Smooth muscle cell (in vitro differentiated cells): ENCODE measurements at regions not wholly inside any gene's neighbourhood (a gene's known extent, or its start where the extent isn't known, plus 50 kb on each side); places are given as distances from the start of the nearest gene placed in this dataset.

Experiments used
- DNase-seq: peaks from one replicate; lab custom pipeline; 2025; ENCODE audit not compliant: unreplicated experiment; lab: John Stamatoyannopoulos, UW
- H2AFZ ChIP-seq: fragments of 200-600 bp; sonication (generic); 2 replicates; pipeline ENCODE4 v1.6.0; 2016; ENCODE audit warnings: antibody characterized with exemption, low read depth, mild to moderate bottlenecking
- H3F3A ChIP-seq: fragments of 200-600 bp; sonication (generic); 2 replicates; pipeline ENCODE4 v1.6.0; 2017; ENCODE audit warnings: antibody characterized with exemption, low read depth
- H3K27ac ChIP-seq: fragments of 200-600 bp; sonication (generic); 2 replicates; pipeline ENCODE4 v1.5.1; 2016; ENCODE audit warnings: low read depth, mild to moderate bottlenecking
- H3K27me3 ChIP-seq: fragments of 200-600 bp; sonication (generic); 2 replicates; pipeline ENCODE4 v1.6.1; 2016; ENCODE audit warnings: low read depth, mild to moderate bottlenecking
- H3K36me3 ChIP-seq: fragments of 200-600 bp; sonication (generic); 2 replicates; pipeline ENCODE4 v1.5.1; 2016; ENCODE audit warnings: low read depth
- H3K4me1 ChIP-seq: fragments of 200-600 bp; sonication (generic); 2 replicates; pipeline ENCODE4 v1.5.1; 2016; ENCODE audit warnings: low read depth
- H3K4me2 ChIP-seq: fragments of 200-600 bp; sonication (generic); 2 replicates; pipeline ENCODE4 v1.6.0; 2016; ENCODE audit warnings: mild to moderate bottlenecking
- H3K4me3 ChIP-seq: fragments of 200-600 bp; sonication (generic); 2 replicates; pipeline ENCODE4 v1.5.1; 2016; ENCODE audit warnings: mild to moderate bottlenecking
- H3K79me2 ChIP-seq: fragments of 200-600 bp; sonication (generic); 2 replicates; pipeline ENCODE4 v1.6.0; 2016; ENCODE audit warnings: low read depth, mild to moderate bottlenecking
- H3K9ac ChIP-seq: fragments of 200-600 bp; sonication (generic); 2 replicates; pipeline ENCODE4 v1.6.0; 2016; ENCODE audit warnings: low read depth
- H3K9me3 ChIP-seq: fragments of 200-600 bp; sonication (generic); replicated peaks from 2 replicates; pipeline ENCODE4 v1.5.1; 2016; ENCODE audit warnings: low read depth
- H4K20me1 ChIP-seq: fragments of 200-600 bp; sonication (generic); 2 replicates; pipeline ENCODE4 v1.6.0; 2016; ENCODE audit warnings: low read depth
- WGBS: methylation state at CpG from one replicate; pipeline ENCODE4 v1.1.7; 2016; ENCODE audit warnings: low lambda C conversion rate; 5-methylcytosine and 5-hydroxymethylcytosine counted together
- TF ChIP-seq, protein P1 (sequence below): fragments of 200-600 bp; sonication (generic); IDR thresholded peaks from 2 replicates; pipeline ENCODE4 v1.5.1; 2017; ENCODE audit warnings: borderline replicate concordance, mild to moderate bottlenecking, antibody characterized with exemption; ENCODE audit not compliant: insufficient read depth, poor library complexity, severe bottlenecking

GRCh38 chr1:74933500-74933899 is 200.5 kb downstream of the TYW3 start:
- Histone ChIP-seq H3K4me2 (no peak overlapping the region), H3K4me3 (no peak overlapping the region), H3K4me1 (no peaks in the 10 kb centered on the region), H3K9ac (no peak overlapping the region), H3K79me2 (no peaks in the 10 kb centered on the region), H3F3A (no peaks in the 10 kb centered on the region), H3K27me3 (no peaks in the 10 kb centered on the region), H3K27ac (no peak overlapping the region), H3K36me3 (no peaks in the 10 kb centered on the region), H3K9me3 (no peaks in the 10 kb centered on the region), H2AFZ (no peak overlapping the region), H4K20me1 (no peaks in the 10 kb centered on the region)
- TF ChIP-seq, protein P1, sequence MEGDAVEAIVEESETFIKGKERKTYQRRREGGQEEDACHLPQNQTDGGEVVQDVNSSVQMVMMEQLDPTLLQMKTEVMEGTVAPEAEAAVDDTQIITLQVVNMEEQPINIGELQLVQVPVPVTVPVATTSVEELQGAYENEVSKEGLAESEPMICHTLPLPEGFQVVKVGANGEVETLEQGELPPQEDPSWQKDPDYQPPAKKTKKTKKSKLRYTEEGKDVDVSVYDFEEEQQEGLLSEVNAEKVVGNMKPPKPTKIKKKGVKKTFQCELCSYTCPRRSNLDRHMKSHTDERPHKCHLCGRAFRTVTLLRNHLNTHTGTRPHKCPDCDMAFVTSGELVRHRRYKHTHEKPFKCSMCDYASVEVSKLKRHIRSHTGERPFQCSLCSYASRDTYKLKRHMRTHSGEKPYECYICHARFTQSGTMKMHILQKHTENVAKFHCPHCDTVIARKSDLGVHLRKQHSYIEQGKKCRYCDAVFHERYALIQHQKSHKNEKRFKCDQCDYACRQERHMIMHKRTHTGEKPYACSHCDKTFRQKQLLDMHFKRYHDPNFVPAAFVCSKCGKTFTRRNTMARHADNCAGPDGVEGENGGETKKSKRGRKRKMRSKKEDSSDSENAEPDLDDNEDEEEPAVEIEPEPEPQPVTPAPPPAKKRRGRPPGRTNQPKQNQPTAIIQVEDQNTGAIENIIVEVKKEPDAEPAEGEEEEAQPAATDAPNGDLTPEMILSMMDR, result no peak
- DNase-seq, result no peak
- WGBS, result 87% methylated on average over 2 of the region's 2 CpGs

DNA sequence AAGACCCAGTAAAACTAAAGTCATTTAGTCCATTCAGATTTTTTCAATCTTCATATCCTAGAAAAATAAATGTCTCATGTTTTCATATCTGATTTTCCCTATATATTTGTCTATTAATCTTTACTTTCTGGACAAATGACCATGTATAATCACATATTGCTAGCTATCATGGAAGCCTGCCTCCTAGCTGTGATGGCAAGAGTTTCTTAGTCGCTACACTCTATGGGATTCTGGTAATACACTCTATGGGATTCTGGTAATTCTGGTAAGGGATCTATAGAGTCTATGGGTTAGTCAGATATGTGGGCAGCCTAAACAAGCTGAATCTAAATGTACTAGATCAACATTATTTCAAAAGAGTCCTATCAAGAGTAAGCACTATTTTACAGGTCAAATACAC is 198.7 kb upstream of the LHX8 start:
- no peaks in the 10 kb centered on the region for H3K9me3 ChIP-seq
- no peak overlapping the region for H3K27ac ChIP-seq
- H3K9ac ChIP-seq, result no peak overlapping the region
- DNase-seq, result no peak
- H3K4me2 ChIP-seq, result no peak overlapping the region
- no peaks in the 10 kb centered on the region for H3F3A ChIP-seq
- no peaks in the 10 kb centered on the region for H3K79me2 ChIP-seq
- H4K20me1 ChIP-seq, result no peaks in the 10 kb centered on the region
- no peak overlapping the region for H2AFZ ChIP-seq
- H3K36me3 ChIP-seq, result no peaks in the 10 kb centered on the region
- 97% methylated on average over 1 of the region's 1 CpG for WGBS
- H3K4me1 ChIP-seq, result no peaks in the 10 kb centered on the region
- TF ChIP-seq, protein P1, result no peak
- H3K27me3 ChIP-seq, result no peaks in the 10 kb centered on the region
- H3K4me3 ChIP-seq, result no peak overlapping the region

GRCh38 chr1:74937176-74937575 is 197.0 kb upstream of the LHX8 start:
- Histone ChIP-seq H3K79me2 (no peaks in the 10 kb centered on the region), H3F3A (no peaks in the 10 kb centered on the region)
- 95% methylated on average over 1 of the region's 1 CpG for WGBS

DNA sequence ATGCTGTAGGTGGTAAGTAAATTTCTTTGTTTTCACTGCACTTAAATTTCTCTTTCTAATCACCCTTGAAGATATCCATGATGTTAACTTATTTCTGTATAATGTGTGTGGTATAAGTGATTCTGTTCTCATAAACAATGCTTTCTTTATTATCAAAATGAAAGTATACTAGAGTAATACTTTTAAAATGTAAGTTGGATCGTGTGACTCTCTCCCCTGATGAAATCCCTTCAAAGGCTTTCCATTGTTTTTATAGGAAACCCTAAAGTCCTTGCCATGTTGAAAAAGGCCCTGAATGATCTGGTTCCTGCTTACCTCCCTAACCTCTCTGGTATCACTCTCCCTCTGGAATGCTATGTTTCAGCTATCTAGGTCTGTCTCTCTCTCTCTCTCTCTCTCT is 191.1 kb upstream of the LHX8 start:
- H3K9ac ChIP-seq, result no peak overlapping the region
- no peaks in the 10 kb centered on the region for H3K27me3 ChIP-seq
- H3K4me2 ChIP-seq, result no peak overlapping the region
- H3K36me3 ChIP-seq, result no peaks in the 10 kb centered on the region
- H3K9me3 ChIP-seq, result no peaks in the 10 kb centered on the region
- no peak overlapping the region for H3K4me3 ChIP-seq
- TF ChIP-seq, protein P1, result no peak
- 90% methylated on average over 1 of the region's 1 CpG for WGBS
- no peaks in the 10 kb centered on the region for H3K4me1 ChIP-seq
- H2AFZ ChIP-seq, result no peak overlapping the region
- H3K27ac ChIP-seq, result no peak overlapping the region
- DNase-seq, result no peak
- H3F3A ChIP-seq, result no peaks in the 10 kb centered on the region
- H3K79me2 ChIP-seq, result no peaks in the 10 kb centered on the region
- no peaks in the 10 kb centered on the region for H4K20me1 ChIP-seq

More at GRCh38 chr1:74937176-74937575, 197.0 kb upstream of the LHX8 start:
- H4K20me1 ChIP-seq, result no peaks in the 10 kb centered on the region
- no peak for DNase-seq
- H3K4me2 ChIP-seq, result no peak overlapping the region
- H3K27ac ChIP-seq, result no peak overlapping the region
- H3K27me3 ChIP-seq, result no peaks in the 10 kb centered on the region
- no peak overlapping the region for H3K9ac ChIP-seq
- H2AFZ ChIP-seq, result no peak overlapping the region
- TF ChIP-seq, protein P1, result no peak
- no peak overlapping the region for H3K4me3 ChIP-seq
- H3K9me3 ChIP-seq, result no peaks in the 10 kb centered on the region
- H3K36me3 ChIP-seq, result no peaks in the 10 kb centered on the region
- no peaks in the 10 kb centered on the region for H3K4me1 ChIP-seq
